ENCODE measurements at regions not wholly inside any gene's neighbourhood (a gene's known extent, or its start where the extent isn't known, plus 50 kb on each side); places are given as distances from the start of the nearest gene placed in this dataset.

DNA sequence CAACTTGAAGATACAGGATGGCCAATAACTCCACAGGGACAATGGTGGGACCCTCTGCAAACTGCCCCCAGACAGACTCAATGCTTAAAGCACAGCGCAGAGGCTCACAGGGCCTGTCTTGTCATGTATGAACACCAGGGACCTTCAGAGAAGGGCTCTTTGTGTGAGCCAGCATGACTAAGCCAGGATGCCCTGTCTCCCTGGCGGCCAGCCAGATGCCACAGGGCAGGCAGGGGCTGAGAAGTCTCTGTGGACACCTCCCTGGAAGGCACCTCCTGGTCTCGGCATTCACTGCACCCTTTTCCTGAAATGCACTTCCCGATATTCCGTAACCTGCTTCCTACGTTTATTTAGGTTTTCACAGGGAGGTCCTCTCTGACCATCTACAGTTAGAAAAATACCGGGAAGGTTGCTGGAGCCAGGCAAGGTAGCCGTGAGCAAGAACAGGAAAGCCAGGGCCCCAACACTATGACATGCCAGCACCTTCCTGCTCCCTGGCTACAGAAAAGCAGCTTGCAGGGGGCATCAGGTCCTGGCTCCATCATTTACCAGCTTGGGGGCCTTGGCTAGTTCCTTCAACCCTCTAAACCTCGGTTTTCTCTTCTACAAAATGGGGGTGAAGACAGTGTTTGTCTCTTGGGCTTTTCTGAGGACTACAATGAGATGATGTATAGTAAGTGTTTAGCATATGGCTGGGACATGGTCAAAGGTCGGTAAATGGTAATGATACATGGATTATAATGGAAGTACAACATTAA is 65.0 kb downstream of the PITPNM2 start:
- no peak overlapping the region for H3K4me3 ChIP-seq (ENCODE audit: insufficient read depth, low read depth, low read length)
- H3K36me3 ChIP-seq (replicated peaks; ENCODE audit: control insufficient read depth, insufficient read depth, low read length) = no peaks in the 10 kb centered on the region
- no peaks in the 10 kb centered on the region for H3K27me3 ChIP-seq (ENCODE audit: control insufficient read depth, insufficient read depth, low read length)
- DNase-seq = no peak

DNA sequence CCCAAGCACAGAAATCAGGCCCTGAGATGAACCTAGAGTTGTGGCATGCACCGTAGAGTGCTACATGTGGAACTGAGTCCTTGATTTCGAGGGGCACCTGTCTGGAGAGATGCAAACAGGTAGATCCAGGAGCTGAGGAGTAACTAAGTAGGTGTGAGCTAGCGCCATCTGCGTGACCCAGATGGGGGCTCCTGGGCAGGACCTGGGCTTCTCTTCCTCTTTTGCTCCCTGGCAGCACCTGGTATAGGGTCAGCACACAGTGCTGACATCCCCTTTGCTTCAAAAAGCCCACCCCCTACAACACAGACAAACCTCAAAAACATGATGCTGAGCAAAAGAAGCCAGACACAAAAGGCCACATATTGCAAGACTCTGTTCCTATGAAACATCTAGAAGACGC is 65.8 kb downstream of the PITPNM2 start:
- no peaks in the 10 kb centered on the region for H3K27me3 ChIP-seq (ENCODE audit: control insufficient read depth, insufficient read depth, low read length)
- H3K4me3 ChIP-seq (ENCODE audit: insufficient read depth, low read depth, low read length) = no peak overlapping the region
- no peak for DNase-seq
- no peaks in the 10 kb centered on the region for H3K36me3 ChIP-seq (replicated peaks; ENCODE audit: control insufficient read depth, insufficient read depth, low read length)

- Histone ChIP-seq H3K27me3 (ENCODE audit: control insufficient read depth, insufficient read depth, low read length) (no peaks in the 10 kb centered on the region), H3K4me3 (ENCODE audit: insufficient read depth, low read depth, low read length) (no peak overlapping the region), H3K36me3 (replicated peaks; ENCODE audit: control insufficient read depth, insufficient read depth, low read length) (no peaks in the 10 kb centered on the region)
- DNase-seq = no peak
Measured at GRCh38 chr12:123083661-123084571, 67.0 kb downstream of the PITPNM2 start.

- H3K4me3 ChIP-seq (ENCODE audit: insufficient read depth, low read depth, low read length) = no peak overlapping the region
- DNase-seq = no peak
- H3K36me3 ChIP-seq (replicated peaks; ENCODE audit: control insufficient read depth, insufficient read depth, low read length) = no peaks in the 10 kb centered on the region
- no peaks in the 10 kb centered on the region for H3K27me3 ChIP-seq (ENCODE audit: control insufficient read depth, insufficient read depth, low read length)
Measured at GRCh38 chr12:123080634-123081033, 70.3 kb downstream of the PITPNM2 start.

GRCh38 chr12:123078531-123079155 is 72.2 kb downstream of the PITPNM2 start:
- no peaks in the 10 kb centered on the region for H3K27me3 ChIP-seq (ENCODE audit: control insufficient read depth, insufficient read depth, low read length)
- no peak overlapping the region for H3K4me3 ChIP-seq (ENCODE audit: insufficient read depth, low read depth, low read length)
- DNase-seq = no peak
- H3K36me3 ChIP-seq (replicated peaks; ENCODE audit: control insufficient read depth, insufficient read depth, low read length) = no peaks in the 10 kb centered on the region

DNA sequence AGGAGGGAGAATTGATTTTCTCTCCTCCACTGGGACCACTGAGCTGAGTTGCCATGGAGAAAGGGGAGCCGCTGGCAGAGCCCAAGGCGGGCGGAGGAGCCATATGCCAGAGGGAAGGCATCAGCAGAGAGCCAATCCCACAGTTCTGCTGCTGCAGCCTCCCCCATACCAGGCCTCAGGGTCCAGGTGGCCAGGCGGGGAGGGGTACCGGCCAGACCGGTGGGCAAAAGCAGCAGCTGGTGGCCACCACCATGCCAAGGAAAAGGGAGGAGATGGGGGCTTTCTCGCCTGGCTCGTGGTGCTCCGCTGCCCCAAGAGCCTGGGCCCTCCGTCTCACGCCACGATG is 72.8 kb downstream of the PITPNM2 start:
- no peaks in the 10 kb centered on the region for H3K36me3 ChIP-seq (replicated peaks; ENCODE audit: control insufficient read depth, insufficient read depth, low read length)

DNA sequence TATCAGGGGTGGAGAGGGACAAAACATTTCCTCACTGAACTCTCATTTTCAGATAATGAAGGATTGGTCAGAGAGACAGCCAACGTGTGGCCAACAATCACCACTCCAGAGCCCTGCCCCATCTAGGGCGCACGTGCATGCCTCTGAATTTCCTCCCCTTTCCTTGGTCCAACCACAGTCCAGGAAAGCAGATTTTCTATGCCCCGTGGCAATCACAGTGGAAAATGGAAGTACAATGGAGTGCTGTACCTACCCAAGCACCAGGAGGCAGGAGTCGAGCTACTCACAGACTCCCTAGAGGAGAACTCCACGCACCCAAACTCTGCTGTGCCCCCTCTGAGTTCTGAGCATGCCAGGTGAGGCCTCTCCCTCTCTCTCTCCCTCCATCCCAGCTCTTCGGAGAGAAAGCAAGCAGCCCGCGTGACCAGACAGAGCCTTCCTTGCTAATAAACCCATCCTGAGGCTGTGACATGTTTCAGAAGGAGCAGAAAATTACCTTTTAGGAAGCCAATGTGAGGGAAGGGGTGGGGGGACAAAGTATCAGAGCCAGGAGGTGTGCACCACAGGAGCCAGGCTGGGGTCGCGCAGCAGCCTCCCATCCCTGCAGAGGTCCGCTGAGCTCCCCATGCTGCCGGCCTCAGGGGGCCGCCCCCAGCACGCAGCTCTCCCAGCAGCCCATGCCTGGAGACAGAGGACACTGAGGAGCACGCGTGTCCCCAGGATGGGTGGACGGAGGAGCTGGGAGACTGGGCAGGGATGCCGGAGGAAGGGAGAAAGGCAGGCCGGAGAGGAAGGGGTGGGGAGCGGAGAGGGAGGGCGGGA is 73.4 kb downstream of the PITPNM2 start:
- Histone ChIP-seq H3K4me3 (ENCODE audit: insufficient read depth, low read depth, low read length) (no peak overlapping the region), H3K27me3 (ENCODE audit: control insufficient read depth, insufficient read depth, low read length) (no peaks in the 10 kb centered on the region), H3K36me3 (replicated peaks; ENCODE audit: control insufficient read depth, insufficient read depth, low read length) (no peaks in the 10 kb centered on the region)
- DNase-seq = peak; percentile 63

More for the DNA sequence above, 72.8 kb downstream of the PITPNM2 start:
- Histone ChIP-seq H3K27me3 (ENCODE audit: control insufficient read depth, insufficient read depth, low read length) (no peaks in the 10 kb centered on the region), H3K4me3 (ENCODE audit: insufficient read depth, low read depth, low read length) (no peak overlapping the region)
- DNase-seq = no peak

DNA sequence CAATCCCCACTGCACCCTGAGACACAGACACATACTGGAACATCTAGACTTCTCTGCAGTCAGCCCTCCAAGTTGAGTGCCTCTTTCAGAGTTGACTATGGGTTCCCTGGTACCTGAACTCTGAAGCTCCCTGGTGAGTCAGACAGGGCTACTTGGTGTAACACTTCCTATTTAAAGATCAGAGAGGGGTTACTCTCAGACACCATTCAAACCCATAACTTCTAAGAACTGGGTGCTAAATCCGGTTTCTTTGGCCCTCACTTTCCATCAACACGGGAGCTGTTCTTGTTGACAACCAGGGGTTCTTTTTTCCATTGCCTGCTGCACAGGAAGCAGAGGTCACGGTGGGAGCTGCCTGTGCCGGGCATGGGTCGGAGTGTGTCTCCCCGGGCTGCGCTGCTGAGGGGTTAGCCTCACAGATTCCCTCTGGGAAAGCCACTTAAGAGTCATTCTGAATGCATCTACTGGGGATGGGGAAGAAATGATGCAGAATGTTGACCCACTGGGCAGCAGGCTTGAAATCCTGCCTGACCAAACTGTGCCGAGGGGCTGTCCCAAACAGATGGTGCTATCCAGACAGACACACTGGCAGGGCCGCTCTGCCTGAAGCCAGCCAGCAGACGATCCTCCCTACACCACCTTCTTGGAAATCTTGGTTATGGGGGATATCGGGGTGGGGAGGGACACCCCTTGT is 74.1 kb downstream of the PITPNM2 start:
- no peaks in the 10 kb centered on the region for H3K36me3 ChIP-seq (replicated peaks; ENCODE audit: control insufficient read depth, insufficient read depth, low read length)
- DNase-seq = no peak
- no peaks in the 10 kb centered on the region for H3K27me3 ChIP-seq (ENCODE audit: control insufficient read depth, insufficient read depth, low read length)
- H3K4me3 ChIP-seq (ENCODE audit: insufficient read depth, low read depth, low read length) = no peak overlapping the region

GRCh38 chr12:123075646-123076171 is 75.2 kb downstream of the PITPNM2 start:
- H3K27me3 ChIP-seq (ENCODE audit: control insufficient read depth, insufficient read depth, low read length) = no peaks in the 10 kb centered on the region
- DNase-seq = peak; percentile 84
- no peaks in the 10 kb centered on the region for H3K36me3 ChIP-seq (replicated peaks; ENCODE audit: control insufficient read depth, insufficient read depth, low read length)
- H3K4me3 ChIP-seq (ENCODE audit: insufficient read depth, low read depth, low read length) = no peak overlapping the region

GRCh38 chr12:123075087-123075645 is 75.7 kb downstream of the PITPNM2 start:
- Histone ChIP-seq H3K27me3 (ENCODE audit: control insufficient read depth, insufficient read depth, low read length) (no peaks in the 10 kb centered on the region), H3K4me3 (ENCODE audit: insufficient read depth, low read depth, low read length) (no peak overlapping the region), H3K36me3 (replicated peaks; ENCODE audit: control insufficient read depth, insufficient read depth, low read length) (no peaks in the 10 kb centered on the region)
- no peak for DNase-seq

- H3K27me3 ChIP-seq (ENCODE audit: control insufficient read depth, insufficient read depth, low read length) = no peaks in the 10 kb centered on the region
- no peak for DNase-seq
- no peak overlapping the region for H3K4me3 ChIP-seq (ENCODE audit: insufficient read depth, low read depth, low read length)
- no peaks in the 10 kb centered on the region for H3K36me3 ChIP-seq (replicated peaks; ENCODE audit: control insufficient read depth, insufficient read depth, low read length)
Measured at GRCh38 chr12:123073962-123074801, 76.7 kb downstream of the PITPNM2 start.

GRCh38 chr12:123073292-123073691 is 77.6 kb downstream of the PITPNM2 start:
- no peak for DNase-seq
- H3K27me3 ChIP-seq (ENCODE audit: control insufficient read depth, insufficient read depth, low read length) = no peaks in the 10 kb centered on the region
- H3K36me3 ChIP-seq (replicated peaks; ENCODE audit: control insufficient read depth, insufficient read depth, low read length) = no peaks in the 10 kb centered on the region
- no peak overlapping the region for H3K4me3 ChIP-seq (ENCODE audit: insufficient read depth, low read depth, low read length)

DNA sequence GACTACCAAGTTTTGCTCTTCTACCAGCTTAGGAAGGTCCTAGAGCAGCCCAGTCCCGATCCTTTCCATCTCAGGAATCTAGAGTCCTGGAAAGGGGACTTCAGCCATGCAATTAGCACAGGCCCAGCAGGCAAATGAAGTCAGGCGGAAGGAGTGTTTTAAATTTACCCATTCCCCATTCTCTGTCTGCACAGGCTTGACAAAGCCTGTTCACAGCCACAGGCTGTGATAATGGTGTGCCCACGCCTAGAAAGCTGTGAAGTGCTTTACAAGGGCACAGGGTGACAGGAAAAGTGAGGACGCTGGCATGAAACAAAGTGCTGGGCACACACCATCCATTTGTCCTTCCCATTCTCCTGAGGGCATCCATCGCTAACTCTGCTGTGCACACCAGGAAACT is 79.0 kb downstream of the PITPNM2 start:
- Histone ChIP-seq H3K4me3 (ENCODE audit: insufficient read depth, low read depth, low read length) (no peak overlapping the region), H3K36me3 (replicated peaks; ENCODE audit: control insufficient read depth, insufficient read depth, low read length) (no peaks in the 10 kb centered on the region), H3K27me3 (ENCODE audit: control insufficient read depth, insufficient read depth, low read length) (no peaks in the 10 kb centered on the region)
- no peak for DNase-seq
